Keratinocyte (primary cell): ENCODE measurements at regions not wholly inside any gene's neighbourhood (a gene's known extent, or its start where the extent isn't known, plus 50 kb on each side); places are given as distances from the start of the nearest gene placed in this dataset.
A peak's percentile ranks its signal among the peaks of the same experiment; 100 is the strongest.

ENCODE experiments used
- DNase-seq: peaks from one replicate; pipeline ENCODE4 v3.0.0-alpha.2; 2011; ENCODE audit warnings: low read depth, missing footprints, low spot score
- FAIRE-seq: peaks from 2 replicates; lab custom pipeline; 2011; peaks lifted over from hg19 to GRCh38; lab: Jason Lieb, UNC
- H2AFZ ChIP-seq: 2 replicates; pipeline ENCODE4 v1.6.0; 2012; ENCODE audit warnings: low read length, control low read depth, inconsistent platforms; ENCODE audit not compliant: control insufficient read depth
- H3K27ac ChIP-seq: 2 replicates; pipeline ENCODE4 v1.5.1; 2011; ENCODE audit warnings: low read length; ENCODE audit not compliant: control insufficient read depth, insufficient read depth
- H3K27me3 ChIP-seq: 3 replicates; pipeline ENCODE4 v1.6.0; 2011; ENCODE audit warnings: low read length; ENCODE audit not compliant: control insufficient read depth, insufficient read depth; ENCODE audit errors: extremely low read depth
- H3K36me3 ChIP-seq, 2 experiments: 2 replicates in 1 of 2; 3 replicates in 1 of 2; pipeline ENCODE4 v1.5.1; 2011; ENCODE audit warnings: low read length in 2 of 2, mild to moderate bottlenecking in 1 of 2; ENCODE audit not compliant: control insufficient read depth in 2 of 2, insufficient read depth in 2 of 2; ENCODE audit errors: extremely low read depth in 1 of 2
- H3K4me1 ChIP-seq: 3 replicates; pipeline ENCODE4 v1.5.1; 2011; ENCODE audit warnings: low read length; ENCODE audit not compliant: control insufficient read depth, insufficient read depth; ENCODE audit errors: extremely low read depth
- H3K4me2 ChIP-seq: 3 replicates; pipeline ENCODE4 v1.6.0; 2011; ENCODE audit warnings: low read depth, low read length; ENCODE audit not compliant: control insufficient read depth, insufficient read depth; ENCODE audit errors: extremely low read depth
- H3K4me3 ChIP-seq, 3 experiments: fragments of 200-600 bp in 1 of 3; sonication (generic) in 1 of 3; 2 replicates in 2 of 3; 3 replicates in 1 of 3; pipeline ENCODE4 v1.5.1; 2011 to 2016; ENCODE audit warnings: low read length in 3 of 3, mild to moderate bottlenecking in 3 of 3, control low read depth in 2 of 3, inconsistent platforms in 1 of 3, low read depth in 1 of 3, mixed read lengths in 1 of 3, mixed run types in 1 of 3, moderate library complexity in 1 of 3; ENCODE audit not compliant: control insufficient read depth in 2 of 3, insufficient read depth in 2 of 3; ENCODE audit errors: extremely low read depth in 1 of 3
- H3K79me2 ChIP-seq: 2 replicates; pipeline ENCODE4 v1.6.0; 2012; ENCODE audit warnings: low read length; ENCODE audit not compliant: control insufficient read depth, insufficient read depth
- H3K9ac ChIP-seq: 3 replicates; pipeline ENCODE4 v1.6.0; 2011; ENCODE audit warnings: low read length; ENCODE audit not compliant: control insufficient read depth, insufficient read depth; ENCODE audit errors: extremely low read depth
- H3K9me1 ChIP-seq: 3 replicates; pipeline ENCODE4 v1.6.0; 2011; ENCODE audit warnings: low read length; ENCODE audit not compliant: control insufficient read depth, insufficient read depth; ENCODE audit errors: extremely low read depth
- H3K9me3 ChIP-seq: 2 replicates; pipeline ENCODE4 v1.5.1; 2012; ENCODE audit warnings: low read depth, low read length; ENCODE audit not compliant: control insufficient read depth
- H4K20me1 ChIP-seq: 3 replicates; pipeline ENCODE4 v1.6.0; 2011; ENCODE audit warnings: low read length; ENCODE audit not compliant: control insufficient read depth, insufficient read depth; ENCODE audit errors: extremely low read depth
- EZH2 ChIP-seq: IDR thresholded peaks from one replicate; pipeline ENCODE4 v1.6.1; 2012; ENCODE audit warnings: inconsistent platforms, mild to moderate bottlenecking, low read length, moderate library complexity
- dilution Hi-C: fragments of 300-500 bp; cut with MboI; formaldehyde crosslinking; loops from one replicate; pipeline ENCODE4 v1.7.0; 2020; ENCODE audit warnings: low sequenced_read_pairs; ENCODE audit not compliant: extremely low pct_ligation_motif_present
- TF ChIP-seq, protein P1 (sequence below), 3 experiments: IDR thresholded peaks in 1 of 3; conservative IDR thresholded peaks in 1 of 3; optimal IDR thresholded peaks in 1 of 3; 2 replicates in 2 of 3; 3 replicates in 1 of 3; pipeline versions ENCODE3 to v1.5.1; 2011; ENCODE audit warnings: low read length in 3 of 3, mild to moderate bottlenecking in 3 of 3, moderate library complexity in 2 of 3, control low read depth in 1 of 3, inconsistent platforms in 1 of 3; ENCODE audit not compliant: insufficient read depth in 2 of 3; ENCODE audit errors: extremely low read depth in 1 of 3

DNA sequence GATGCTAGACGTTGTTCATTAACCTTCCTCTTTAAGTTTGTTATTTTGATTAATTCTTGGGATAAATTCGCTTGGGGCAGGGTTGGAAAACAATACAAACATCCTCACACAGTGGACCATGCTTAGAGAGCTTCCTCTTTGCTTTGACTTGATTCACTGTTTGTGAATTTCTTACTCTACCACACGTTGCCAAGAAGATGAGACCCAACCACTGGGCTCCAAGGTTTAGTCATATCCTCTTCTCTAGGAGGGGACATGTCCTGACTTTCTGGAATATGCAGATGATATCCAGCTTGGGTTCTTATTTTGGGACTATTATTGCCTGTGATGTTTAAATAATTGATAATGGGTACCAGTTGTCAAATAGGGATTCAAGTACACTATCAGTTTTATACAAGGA, 428.2 kb downstream of the ATP23 start:
- H3K27ac ChIP-seq, result no peak overlapping the region
- no peaks in the 10 kb centered on the region for H3K9me1 ChIP-seq
- H3K9me3 ChIP-seq, result no peaks in the 10 kb centered on the region
- no peaks in the 10 kb centered on the region for H4K20me1 ChIP-seq
- no peaks in the 10 kb centered on the region for H3K79me2 ChIP-seq
- no peaks in the 10 kb centered on the region for H3K36me3 ChIP-seq
- TF ChIP-seq, protein P1, sequence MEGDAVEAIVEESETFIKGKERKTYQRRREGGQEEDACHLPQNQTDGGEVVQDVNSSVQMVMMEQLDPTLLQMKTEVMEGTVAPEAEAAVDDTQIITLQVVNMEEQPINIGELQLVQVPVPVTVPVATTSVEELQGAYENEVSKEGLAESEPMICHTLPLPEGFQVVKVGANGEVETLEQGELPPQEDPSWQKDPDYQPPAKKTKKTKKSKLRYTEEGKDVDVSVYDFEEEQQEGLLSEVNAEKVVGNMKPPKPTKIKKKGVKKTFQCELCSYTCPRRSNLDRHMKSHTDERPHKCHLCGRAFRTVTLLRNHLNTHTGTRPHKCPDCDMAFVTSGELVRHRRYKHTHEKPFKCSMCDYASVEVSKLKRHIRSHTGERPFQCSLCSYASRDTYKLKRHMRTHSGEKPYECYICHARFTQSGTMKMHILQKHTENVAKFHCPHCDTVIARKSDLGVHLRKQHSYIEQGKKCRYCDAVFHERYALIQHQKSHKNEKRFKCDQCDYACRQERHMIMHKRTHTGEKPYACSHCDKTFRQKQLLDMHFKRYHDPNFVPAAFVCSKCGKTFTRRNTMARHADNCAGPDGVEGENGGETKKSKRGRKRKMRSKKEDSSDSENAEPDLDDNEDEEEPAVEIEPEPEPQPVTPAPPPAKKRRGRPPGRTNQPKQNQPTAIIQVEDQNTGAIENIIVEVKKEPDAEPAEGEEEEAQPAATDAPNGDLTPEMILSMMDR (optimal IDR thresholded peaks at IDR 0.05 in 1 of 3, IDR thresholded peaks at IDR 0.05 in 1 of 3, conservative IDR thresholded peaks at IDR 0.05 in 1 of 3; ENCODE audit: extremely low read depth in 1 of 3, insufficient read depth in 2 of 3, low read length in 3 of 3), result no peak
- no peak for TF ChIP-seq EZH2
- no peak for DNase-seq
- no peak overlapping the region for H3K9ac ChIP-seq
- H2AFZ ChIP-seq, result peak overlapping the region; percentile 75
- peak; percentile 65 for FAIRE-seq
- H3K4me3 ChIP-seq, result no peak overlapping the region
- peak overlapping the region; percentile 3 for H3K4me2 ChIP-seq
- dilution Hi-C loops, result no loop called here
- no peaks in the 10 kb centered on the region for H3K27me3 ChIP-seq
- H3K4me1 ChIP-seq, result peaks cover 18% of the 10 kb centered on the region

DNA sequence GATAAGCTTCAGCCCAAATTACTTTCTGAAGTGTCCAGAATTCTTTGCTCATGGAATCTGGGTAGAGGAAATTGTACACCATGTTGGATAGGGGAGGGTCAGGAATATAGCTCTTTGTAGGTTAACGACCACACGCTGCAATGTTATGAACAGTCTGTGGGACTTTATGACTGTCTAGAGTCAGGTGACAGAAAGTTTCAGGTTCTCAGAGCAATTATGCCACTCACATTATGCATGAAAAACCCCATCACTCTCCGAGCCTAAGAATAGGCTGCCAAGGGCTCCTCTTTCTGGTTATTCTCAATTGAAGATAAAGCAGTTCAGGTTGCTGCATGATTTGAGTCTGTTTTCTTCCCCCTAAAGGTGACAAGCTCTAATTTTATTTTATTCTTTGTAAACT, 430.9 kb downstream of the ATP23 start:
- Histone ChIP-seq H3K79me2 (no peaks in the 10 kb centered on the region), H3K4me3 (no peak overlapping the region), H2AFZ (no peak overlapping the region), H3K9ac (no peak overlapping the region), H3K27me3 (no peaks in the 10 kb centered on the region), H3K4me2 (no peak overlapping the region), H4K20me1 (no peaks in the 10 kb centered on the region), H3K27ac (no peak overlapping the region), H3K4me1 (peaks cover 9% of the 10 kb centered on the region), H3K36me3 (no peaks in the 10 kb centered on the region), H3K9me3 (no peaks in the 10 kb centered on the region), H3K9me1 (no peaks in the 10 kb centered on the region)
- DNase-seq (no peak), FAIRE-seq (no peak)
- dilution Hi-C loops, result no loop called here
- TF ChIP-seq EZH2, result no peak
- TF ChIP-seq, protein P1 (optimal IDR thresholded peaks at IDR 0.05 in 1 of 3, IDR thresholded peaks at IDR 0.05 in 1 of 3, conservative IDR thresholded peaks at IDR 0.05 in 1 of 3; ENCODE audit: extremely low read depth in 1 of 3, insufficient read depth in 2 of 3, low read length in 3 of 3), result no peak
